ENCODE measurements at regions not wholly inside any gene's neighbourhood (a gene's known extent, or its start where the extent isn't known, plus 50 kb on each side); places are given as distances from the start of the nearest gene placed in this dataset.
"Not testable (repeated sequence)": the region's sequence is repeated elsewhere in the genome, so short reads cannot be mapped to it uniquely, and the experiment has no call there.

DNA sequence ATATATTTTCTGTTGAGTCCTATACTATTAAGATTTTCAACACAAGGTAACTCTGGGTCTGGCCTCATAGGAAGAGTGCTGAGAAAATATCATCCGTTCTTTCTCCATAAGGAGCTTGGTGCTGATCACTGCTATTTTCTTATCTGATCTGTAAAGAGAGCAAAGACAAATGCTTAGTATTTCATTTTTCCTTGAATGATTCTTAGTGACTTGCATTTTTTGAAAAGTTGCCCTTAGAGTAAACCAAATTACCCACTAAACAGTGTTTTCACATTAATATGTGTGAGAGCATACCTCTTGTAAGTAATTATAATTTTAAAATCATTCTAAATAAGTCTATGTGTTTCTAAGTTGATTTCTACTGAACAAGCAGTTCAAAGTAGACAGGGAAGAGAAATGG, 121.3 kb upstream of the CTSV start:
- H3K9me2 ChIP-seq (ENCODE audit: insufficient read depth) = no peaks in the 10 kb centered on the region
- no peaks in the 10 kb centered on the region for H3F3A ChIP-seq (replicated peaks; ENCODE audit: low read depth)
- TF ChIP-seq ETS1 (IDR thresholded peaks at IDR 0.05) (no peak), EZH2phosphoT487 (IDR thresholded peaks at IDR 0.05; ENCODE audit: unreplicated experiment) (no peak), CREB1 (CRISPR knock-in tag; IDR thresholded peaks at IDR 0.05; ENCODE audit: low read depth) (no peak), ZNF114 (CRISPR knock-in tag; IDR thresholded peaks at IDR 0.05) (no peak)
- TF ChIP-seq, protein P1, sequence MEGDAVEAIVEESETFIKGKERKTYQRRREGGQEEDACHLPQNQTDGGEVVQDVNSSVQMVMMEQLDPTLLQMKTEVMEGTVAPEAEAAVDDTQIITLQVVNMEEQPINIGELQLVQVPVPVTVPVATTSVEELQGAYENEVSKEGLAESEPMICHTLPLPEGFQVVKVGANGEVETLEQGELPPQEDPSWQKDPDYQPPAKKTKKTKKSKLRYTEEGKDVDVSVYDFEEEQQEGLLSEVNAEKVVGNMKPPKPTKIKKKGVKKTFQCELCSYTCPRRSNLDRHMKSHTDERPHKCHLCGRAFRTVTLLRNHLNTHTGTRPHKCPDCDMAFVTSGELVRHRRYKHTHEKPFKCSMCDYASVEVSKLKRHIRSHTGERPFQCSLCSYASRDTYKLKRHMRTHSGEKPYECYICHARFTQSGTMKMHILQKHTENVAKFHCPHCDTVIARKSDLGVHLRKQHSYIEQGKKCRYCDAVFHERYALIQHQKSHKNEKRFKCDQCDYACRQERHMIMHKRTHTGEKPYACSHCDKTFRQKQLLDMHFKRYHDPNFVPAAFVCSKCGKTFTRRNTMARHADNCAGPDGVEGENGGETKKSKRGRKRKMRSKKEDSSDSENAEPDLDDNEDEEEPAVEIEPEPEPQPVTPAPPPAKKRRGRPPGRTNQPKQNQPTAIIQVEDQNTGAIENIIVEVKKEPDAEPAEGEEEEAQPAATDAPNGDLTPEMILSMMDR (conservative IDR thresholded peaks at IDR 0.05; ENCODE audit: low read depth in 2 of 2) = no peak
- H3K27ac ChIP-seq (ENCODE audit: low read depth) = no peak overlapping the region
- Mint-ChIP-seq H3K4me1 (no peaks in the 10 kb centered on the region; the same call in 2 of the 3 replicates), H3K9me3 (no peaks in the 10 kb centered on the region; the same call in 2 of the 3 replicates), H3K36me3 (ENCODE audit: low read depth) (peaks cover 79% of the 10 kb centered on the region), H3K27ac (no peak overlapping the region), H3K27me3 (ENCODE audit: insufficient read depth, low read depth, poor library complexity) (no peaks in the 10 kb centered on the region), H3K4me3 (no peak overlapping the region)
- no peak overlapping the region for H3K4me2 ChIP-seq
- H3K79me2 ChIP-seq (replicated peaks; ENCODE audit: insufficient read depth) = no peaks in the 10 kb centered on the region
- H3K4me1 ChIP-seq (ENCODE audit: insufficient read depth) = no peaks in the 10 kb centered on the region
- peaks cover 49% of the 10 kb centered on the region for H3K36me3 ChIP-seq (ENCODE audit: insufficient read depth)
- no peak overlapping the region for H2AFZ ChIP-seq
- H3K27me3 ChIP-seq (ENCODE audit: insufficient read depth) = no peaks in the 10 kb centered on the region
- ATAC-seq (no peak), DNase-seq (ENCODE audit: low spot score) (no peak)
- H3K4me3 ChIP-seq = no peak overlapping the region
- no peaks in the 10 kb centered on the region for H4K20me1 ChIP-seq (replicated peaks; ENCODE audit: insufficient read depth)

DNA sequence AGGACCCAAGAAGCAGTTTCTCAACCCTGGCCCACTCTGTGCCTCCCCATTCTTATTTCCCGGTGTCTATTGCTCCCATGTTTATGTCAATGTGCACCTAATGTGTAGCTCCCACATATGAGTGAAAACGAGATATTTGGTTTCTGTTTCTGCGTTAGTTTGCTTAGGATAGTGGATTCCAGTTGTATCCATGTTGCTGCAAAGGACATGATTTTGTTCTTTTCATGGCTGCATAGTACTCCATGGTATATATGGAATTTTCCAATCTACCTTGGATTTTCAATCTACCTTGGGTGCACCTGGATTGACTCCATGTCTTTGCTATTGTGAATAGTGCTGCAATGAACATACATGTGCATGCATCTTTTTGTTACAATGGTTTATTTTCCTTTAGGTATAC, 119.8 kb upstream of the CTSV start:
- H3K4me3 Mint-ChIP-seq; H3K27me3 ChIP-seq (ENCODE audit: insufficient read depth); H3K9me2 ChIP-seq (ENCODE audit: insufficient read depth); DNase-seq (ENCODE audit: low spot score); H3F3A ChIP-seq (replicated peaks; ENCODE audit: low read depth); H3K4me3 ChIP-seq; H3K4me2 ChIP-seq; H3K27ac Mint-ChIP-seq; H3K4me1 ChIP-seq (ENCODE audit: insufficient read depth); ATAC-seq; H2AFZ ChIP-seq; H3K9me3 Mint-ChIP-seq; H3K27ac ChIP-seq (ENCODE audit: low read depth); H3K4me1 Mint-ChIP-seq; H3K79me2 ChIP-seq (replicated peaks; ENCODE audit: insufficient read depth); H3K27me3 Mint-ChIP-seq (ENCODE audit: insufficient read depth, low read depth, poor library complexity); H4K20me1 ChIP-seq (replicated peaks; ENCODE audit: insufficient read depth): not testable (repeated sequence)
- peaks cover 49% of the 10 kb centered on the region for H3K36me3 ChIP-seq (ENCODE audit: insufficient read depth)
- H3K36me3 Mint-ChIP-seq (ENCODE audit: low read depth) = peaks cover 80% of the 10 kb centered on the region

GRCh38 chr9:97155441-97155840, 116.5 kb upstream of the CTSV start:
- not testable (repeated sequence) for H3K4me2 ChIP-seq; H3K9me3 Mint-ChIP-seq; H3K27me3 ChIP-seq (ENCODE audit: insufficient read depth); H3K79me2 ChIP-seq (replicated peaks; ENCODE audit: insufficient read depth); ATAC-seq; H3K9me2 ChIP-seq (ENCODE audit: insufficient read depth); H3K27ac Mint-ChIP-seq; H3K4me3 Mint-ChIP-seq; H3K4me1 ChIP-seq (ENCODE audit: insufficient read depth); H4K20me1 ChIP-seq (replicated peaks; ENCODE audit: insufficient read depth); DNase-seq (ENCODE audit: low spot score); H3K27ac ChIP-seq (ENCODE audit: low read depth); H3K4me3 ChIP-seq; H2AFZ ChIP-seq
- Mint-ChIP-seq H3K27me3 (ENCODE audit: insufficient read depth, low read depth, poor library complexity) (peaks cover 13% of the 10 kb centered on the region), H3K4me1 (peaks cover 17% of the 10 kb centered on the region), H3K36me3 (ENCODE audit: low read depth) (peaks cover 90% of the 10 kb centered on the region)
- H3K36me3 ChIP-seq (ENCODE audit: insufficient read depth) = peaks cover 67% of the 10 kb centered on the region
- H3F3A ChIP-seq (replicated peaks; ENCODE audit: low read depth) = peaks cover 14% of the 10 kb centered on the region
